Pancreas (tissue), 10 donors: ENCODE measurements at regions not wholly inside any gene's neighbourhood (a gene's known extent, or its start where the extent isn't known, plus 50 kb on each side); places are given as distances from the start of the nearest gene placed in this dataset.

Source experiments
- ATAC-seq, 4 donors: fragments of 200-7000 bp; cut with Tn5 transposase; one replicate each; pipeline versions ENCODE4 v1.8.0 to v1.9.1; 2020; ENCODE audit warnings: mild to moderate bottlenecking in 4 of 4, moderate library complexity in 4 of 4
- DNase-seq, 6 donors: peaks; one replicate each; pipeline ENCODE4 v3.0.0-alpha.2; 2020
- FAIRE-seq: peaks from 2 replicates; lab custom pipeline; 2012; peaks lifted over from hg19 to GRCh38; lab: Jason Lieb, UNC
- H3K27ac ChIP-seq, 4 donors: fragments of 200-600 bp; sonication (generic); 1 replicate in 3 of 4; 2 replicates in 1 of 4; pipeline versions ENCODE4 v1.5.0 to v1.8.0; 2020
- H3K27me3 ChIP-seq, 4 donors: fragments of 200-600 bp; one replicate each; pipeline ENCODE4 v1.8.0; 2021
- H3K36me3 ChIP-seq, 3 donors: fragments of 200-600 bp; sonication (generic) in 1 of 3; one replicate each; pipeline versions ENCODE4 v1.5.0 to v1.8.0; 2020 to 2021
- H3K4me1 ChIP-seq, 3 donors: fragments of 200-600 bp; one replicate each; pipeline ENCODE4 v1.8.0; 2021
- H3K4me3 ChIP-seq, 4 donors: fragments of 200-600 bp; sonication (generic) in 2 of 4; one replicate each; pipeline versions ENCODE4 v1.5.0 to v1.8.0; 2020 to 2021
- H3K9me3 ChIP-seq, 4 donors: fragments of 200-600 bp; one replicate each; pipeline ENCODE4 v1.8.0; 2021
- WGBS, 2 donors: extraction: QIAGEN DNeasy Blood & Tissue Kit; methylation state at CpG; one replicate each; pipeline ENCODE4 v1.1.7; 2013; 5-methylcytosine and 5-hydroxymethylcytosine counted together
- intact Hi-C, 3 donors: fragments of 100-400 bp; cut with DNase I; formaldehyde crosslinking; loops; one replicate each; pipeline versions ENCODE4 v1.11.1 to v1.14.2; 2022
- TF ChIP-seq, protein P1 (sequence below), 4 donors: fragments of 200-600 bp; sonication (generic) in 3 of 4; IDR thresholded peaks; one replicate each; pipeline versions ENCODE4 v1.5.0 to v1.8.0; 2021; ENCODE audit warnings: antibody characterized with exemption in 4 of 4
- donor health status: healthy with polysubstance abuse.
- donor health status: DM: no; HTN: no; CAD: no; lungs with moderate emphysema.
- donor health status: DM: no; HTN: no; CAD: no.
- donor health status: control.
- donor health status: control.
- donor health status: Bipolar disorder and iron deficiency.
- donor health status: DM: yes; HTN: yes; CAD: no.
- donor health status: DM: no; HTN: no; CAD: no.
- donor health status: DM: no; HTN: no; CAD: no.
- donor health status: DM: yes; HTN: yes; CAD: no.

GRCh38 chr3:30131191-30131590 lies 475.2 kb upstream of the TGFBR2 start:
- intact Hi-C loops = no loop called here
- FAIRE-seq (no peak), ATAC-seq (no peak), DNase-seq (no peak)
- H3K9me3 ChIP-seq = no peaks in the 10 kb centered on the region
- no peaks in the 10 kb centered on the region for H3K36me3 ChIP-seq
- H3K27me3 ChIP-seq = no peaks in the 10 kb centered on the region
- TF ChIP-seq, protein P1, sequence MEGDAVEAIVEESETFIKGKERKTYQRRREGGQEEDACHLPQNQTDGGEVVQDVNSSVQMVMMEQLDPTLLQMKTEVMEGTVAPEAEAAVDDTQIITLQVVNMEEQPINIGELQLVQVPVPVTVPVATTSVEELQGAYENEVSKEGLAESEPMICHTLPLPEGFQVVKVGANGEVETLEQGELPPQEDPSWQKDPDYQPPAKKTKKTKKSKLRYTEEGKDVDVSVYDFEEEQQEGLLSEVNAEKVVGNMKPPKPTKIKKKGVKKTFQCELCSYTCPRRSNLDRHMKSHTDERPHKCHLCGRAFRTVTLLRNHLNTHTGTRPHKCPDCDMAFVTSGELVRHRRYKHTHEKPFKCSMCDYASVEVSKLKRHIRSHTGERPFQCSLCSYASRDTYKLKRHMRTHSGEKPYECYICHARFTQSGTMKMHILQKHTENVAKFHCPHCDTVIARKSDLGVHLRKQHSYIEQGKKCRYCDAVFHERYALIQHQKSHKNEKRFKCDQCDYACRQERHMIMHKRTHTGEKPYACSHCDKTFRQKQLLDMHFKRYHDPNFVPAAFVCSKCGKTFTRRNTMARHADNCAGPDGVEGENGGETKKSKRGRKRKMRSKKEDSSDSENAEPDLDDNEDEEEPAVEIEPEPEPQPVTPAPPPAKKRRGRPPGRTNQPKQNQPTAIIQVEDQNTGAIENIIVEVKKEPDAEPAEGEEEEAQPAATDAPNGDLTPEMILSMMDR (IDR thresholded peaks at IDR 0.05) = no peak
- WGBS, 2 donors = 82 to 87% methylated on average over 4 of the region's 4 CpGs
- no peak overlapping the region for H3K4me3 ChIP-seq
- no peaks in the 10 kb centered on the region for H3K4me1 ChIP-seq
- no peak overlapping the region for H3K27ac ChIP-seq

- no peaks in the 10 kb centered on the region for H3K4me1 ChIP-seq
- H3K27ac ChIP-seq = no peak overlapping the region
- no peak overlapping the region for H3K4me3 ChIP-seq
- H3K9me3 ChIP-seq = no peaks in the 10 kb centered on the region
- FAIRE-seq (no peak), ATAC-seq (no peak), DNase-seq (no peak)
- no peaks in the 10 kb centered on the region for H3K36me3 ChIP-seq
- intact Hi-C loops = no loop called here
- H3K27me3 ChIP-seq = no peaks in the 10 kb centered on the region
- TF ChIP-seq, protein P1 (IDR thresholded peaks at IDR 0.05) = no peak
- WGBS, 2 donors = 59 to 83% methylated on average over 4 of the region's 4 CpGs
These were observed 471.2 kb upstream of the TGFBR2 start for GRCh38 chr3:30135190-30135589.

DNA sequence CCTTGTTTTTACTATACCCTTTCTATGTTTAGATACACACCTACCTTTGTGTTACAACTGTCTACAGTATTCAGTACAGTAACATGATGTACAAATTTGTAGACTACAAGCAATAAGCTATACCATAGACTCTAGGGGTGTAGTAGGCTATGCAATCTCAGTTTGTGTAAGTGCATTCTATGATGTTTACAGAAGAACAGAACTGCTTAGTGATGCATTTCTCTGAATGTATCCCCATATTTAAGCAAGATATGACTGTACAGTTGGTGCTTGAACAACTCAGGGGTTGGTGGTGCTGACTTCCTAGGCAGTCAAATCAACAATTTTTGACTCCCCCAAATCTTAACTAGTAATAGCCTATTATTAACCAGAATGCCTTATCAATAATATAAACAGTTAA lies 467.1 kb upstream of the TGFBR2 start:
- no peaks in the 10 kb centered on the region for H3K9me3 ChIP-seq
- no peaks in the 10 kb centered on the region for H3K27me3 ChIP-seq
- DNase-seq (no peak), FAIRE-seq (no peak), ATAC-seq (no peak)
- H3K4me3 ChIP-seq = no peak overlapping the region
- TF ChIP-seq, protein P1 (IDR thresholded peaks at IDR 0.05) = no peak
- intact Hi-C loops = no loop called here
- no peak overlapping the region for H3K27ac ChIP-seq
- H3K36me3 ChIP-seq = no peaks in the 10 kb centered on the region
- no peaks in the 10 kb centered on the region for H3K4me1 ChIP-seq

DNA sequence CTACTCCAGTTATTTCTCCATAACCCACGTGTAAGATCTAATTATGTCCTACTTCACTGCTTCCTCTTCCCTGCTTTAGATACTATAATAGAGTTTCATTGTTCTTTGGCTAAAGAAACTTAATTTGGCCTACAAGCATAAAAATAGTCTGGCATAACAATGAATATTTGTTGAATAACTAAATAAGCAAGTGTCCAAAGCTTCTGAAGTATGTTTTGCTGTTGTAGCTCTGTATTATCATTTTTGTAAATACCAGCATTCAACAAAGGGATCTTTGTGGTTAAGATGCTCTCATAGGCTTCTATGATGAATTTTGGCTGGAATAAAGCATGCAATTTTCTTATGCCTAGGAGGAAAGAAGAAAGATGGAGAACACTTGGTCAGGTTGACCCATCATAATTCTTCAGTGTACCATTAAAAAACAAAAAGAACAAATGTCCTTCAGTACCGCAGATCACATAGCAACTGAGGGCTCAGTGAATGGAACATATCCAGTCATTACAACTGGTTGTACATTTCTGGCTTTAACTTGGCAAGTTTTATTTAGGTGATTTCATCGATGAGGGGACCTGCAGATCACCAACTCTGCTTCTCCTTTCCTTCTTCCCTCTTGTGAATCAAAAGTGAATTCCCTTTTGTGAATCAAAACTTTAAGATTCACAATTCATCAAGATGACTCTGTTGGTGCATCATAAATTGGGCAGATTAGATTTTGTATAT lies 465.9 kb upstream of the TGFBR2 start:
- TF ChIP-seq, protein P1 (IDR thresholded peaks at IDR 0.05) = no peak
- FAIRE-seq (no peak), ATAC-seq (no peak)

GRCh38 chr3:30141178-30141581 lies 465.2 kb upstream of the TGFBR2 start:
- Histone ChIP-seq H3K36me3 (no peaks in the 10 kb centered on the region), H3K9me3 (no peaks in the 10 kb centered on the region), H3K27me3 (no peaks in the 10 kb centered on the region), H3K4me3 (no peak overlapping the region), H3K27ac (no peak overlapping the region), H3K4me1 (no peaks in the 10 kb centered on the region)
- DNase-seq (no peak), FAIRE-seq (no peak), ATAC-seq (no peak)
- WGBS, 2 donors = 51 to 56% methylated on average over 2 of the region's 2 CpGs
- TF ChIP-seq, protein P1 (IDR thresholded peaks at IDR 0.05) = no peak
- intact Hi-C loops = no loop called here

More for the DNA sequence above, 465.9 kb upstream of the TGFBR2 start:
- Histone ChIP-seq H3K27me3 (no peaks in the 10 kb centered on the region), H3K27ac (no peak overlapping the region), H3K4me1 (no peaks in the 10 kb centered on the region), H3K4me3 (no peak overlapping the region), H3K36me3 (no peaks in the 10 kb centered on the region), H3K9me3 (no peaks in the 10 kb centered on the region)
- intact Hi-C loops = no loop called here
- DNase-seq = no peak
- whole genome bisulfite sequencing, 2 donors = 77 to 87% methylated on average over 3 of the region's 3 CpGs
